SK-N-SH (cell line): ENCODE measurements at regions not wholly inside any gene's neighbourhood (a gene's known extent, or its start where the extent isn't known, plus 50 kb on each side); places are given as distances from the start of the nearest gene placed in this dataset.

ENCODE experiments used
- CTCF ChIA-PET: fragments of 300-600, 350-600 bp; formaldehyde crosslinking; extraction: SDS; loops from one replicate; lab custom pipeline; 2021; lab: Yijun Ruan, JAX
- POLR2A ChIA-PET: fragments of 350-600 bp; sonication (Branson Sonifier 250); formaldehyde crosslinking; extraction: SDS; loops from one replicate; lab custom pipeline; 2020; ENCODE audit warnings: antibody characterized with exemption, inconsistent platforms; lab: Yijun Ruan, JAX
- DNase-seq: peaks from one replicate; pipeline ENCODE4 v3.0.0; 2012
- H2AFZ ChIP-seq: fragments of 200-600 bp; sonication (generic); 2 replicates; pipeline ENCODE4 v1.8.1; 2016; ENCODE audit warnings: antibody characterized with exemption, mild to moderate bottlenecking, low read depth
- H3F3A ChIP-seq: fragments of 200-600 bp; sonication (generic); replicated peaks from 2 replicates; pipeline ENCODE3; 2016; ENCODE audit warnings: antibody characterized with exemption, mild to moderate bottlenecking; ENCODE audit not compliant: insufficient read depth
- H3K27ac ChIP-seq, 2 experiments: fragments of 200-500 bp in 1 of 2; fragments of 200-600 bp in 1 of 2; sonication (Bioruptor generic) in 1 of 2; sonication (generic), shearing (Covaris generic) in 1 of 2; 2 replicates each; pipeline versions ENCODE4 v1.5.1 to v1.6.1; 2014 to 2016; ENCODE audit warnings: low read depth in 2 of 2, inconsistent platforms in 1 of 2, low read length in 1 of 2, mild to moderate bottlenecking in 1 of 2, mixed read lengths in 1 of 2
- H3K27me3 ChIP-seq: fragments of 200-600 bp; sonication (generic), shearing (Covaris generic); 2 replicates; pipeline ENCODE4 v1.6.1; 2016; ENCODE audit warnings: mixed run types; ENCODE audit not compliant: insufficient read depth
- H3K36me3 ChIP-seq, 2 experiments: fragments of 200-500 bp in 1 of 2; fragments of 200-600 bp in 1 of 2; sonication (Bioruptor generic) in 1 of 2; sonication (generic) in 1 of 2; replicated peaks in 1 of 2; 2 replicates each; pipeline versions ENCODE3 to v1.5.1; 2014 to 2016; ENCODE audit warnings: low read length in 1 of 2, mild to moderate bottlenecking in 1 of 2; ENCODE audit not compliant: insufficient read depth in 2 of 2, control insufficient read depth in 1 of 2
- H3K4me1 ChIP-seq, 2 experiments: fragments of 200-500 bp in 1 of 2; fragments of 200-600 bp in 1 of 2; sonication (Bioruptor generic) in 1 of 2; sonication (generic), shearing (Covaris generic) in 1 of 2; 2 replicates each; pipeline versions ENCODE4 v1.5.1 to v1.6.1; 2014 to 2016; ENCODE audit warnings: low read depth in 1 of 2, low read length in 1 of 2, mixed run types in 1 of 2; ENCODE audit not compliant: insufficient read depth in 2 of 2, control insufficient read depth in 1 of 2
- H3K4me2 ChIP-seq: fragments of 200-600 bp; sonication (generic), shearing (Covaris generic); 2 replicates; pipeline ENCODE4 v1.6.1; 2017; ENCODE audit warnings: mixed run types
- H3K4me3 ChIP-seq, 2 experiments: fragments of 200-500 bp in 1 of 2; fragments of 200-600 bp in 1 of 2; sonication (Bioruptor generic) in 1 of 2; sonication (generic), shearing (Covaris generic) in 1 of 2; 2 replicates each; pipeline versions ENCODE4 v1.5.1 to v1.8.1; 2014 to 2016; ENCODE audit warnings: low read depth in 2 of 2, inconsistent platforms in 1 of 2, low read length in 1 of 2, mild to moderate bottlenecking in 1 of 2, mixed read lengths in 1 of 2, moderate library complexity in 1 of 2
- H3K79me2 ChIP-seq: fragments of 200-600 bp; sonication (generic); 2 replicates; pipeline ENCODE4 v1.8.1; 2017; ENCODE audit warnings: mild to moderate bottlenecking; ENCODE audit not compliant: insufficient read depth
- H3K9ac ChIP-seq: fragments of 200-600 bp; sonication (generic); 2 replicates; pipeline ENCODE4 v1.6.1; 2017; ENCODE audit warnings: mixed run types
- H3K9me2 ChIP-seq: fragments of 200-600 bp; sonication (generic); 2 replicates; pipeline ENCODE4 v1.6.1; 2017; ENCODE audit warnings: mixed run types
- H3K9me3 ChIP-seq: fragments of 200-600 bp; sonication (generic); 2 replicates; pipeline ENCODE4 v1.6.1; 2017; ENCODE audit warnings: mixed run types, mild to moderate bottlenecking, moderate library complexity
- H4K20me1 ChIP-seq: fragments of 200-600 bp; sonication (generic); 2 replicates; pipeline ENCODE4 v1.6.1; 2017; ENCODE audit warnings: mild to moderate bottlenecking, mixed run types; ENCODE audit not compliant: insufficient read depth
- CHD2 ChIP-seq: fragments of 150-350 bp; IDR thresholded peaks from 2 replicates; pipeline ENCODE4 v1.6.1; 2018; ENCODE audit warnings: low read length; ENCODE audit not compliant: partially characterized antibody
- CTCF ChIP-seq: fragments of 200-600 bp; sonication (generic); IDR thresholded peaks from 2 replicates; pipeline ENCODE4 v1.6.1; 2017; ENCODE audit warnings: antibody characterized with exemption, mild to moderate bottlenecking, moderate library complexity
- FOSL2 ChIP-seq: IDR thresholded peaks from 2 replicates; pipeline ENCODE4 v1.4.0; 2012; ENCODE audit warnings: low read depth, mild to moderate bottlenecking, moderate library complexity, borderline replicate concordance
- FOXJ3 ChIP-seq: sonication (generic); formaldehyde crosslinking; IDR thresholded peaks from 2 replicates; pipeline ENCODE4 v1.5.1; 2020; ENCODE audit warnings: mild to moderate bottlenecking, missing genetic modification reagents
- FOXM1 ChIP-seq: IDR thresholded peaks from 2 replicates; pipeline ENCODE4 v1.4.0; 2012; ENCODE audit warnings: low read depth, mild to moderate bottlenecking
- GABPA ChIP-seq: IDR thresholded peaks from 2 replicates; pipeline ENCODE4 v1.4.0; 2012; ENCODE audit warnings: low read depth, mild to moderate bottlenecking
- JUND ChIP-seq: IDR thresholded peaks from 2 replicates; pipeline ENCODE4 v1.4.0; 2012
- MEF2A ChIP-seq: IDR thresholded peaks from 2 replicates; pipeline ENCODE4 v1.4.0; 2012; ENCODE audit warnings: low read depth, borderline replicate concordance
- NFIC ChIP-seq: IDR thresholded peaks from 2 replicates; pipeline ENCODE4 v1.4.0; 2012; ENCODE audit warnings: borderline replicate concordance
- NRF1 ChIP-seq: IDR thresholded peaks from 2 replicates; pipeline ENCODE4 v1.6.1; 2012; ENCODE audit warnings: low read depth, mild to moderate bottlenecking, low read length
- POLR2AphosphoS5 ChIP-seq: IDR thresholded peaks from 2 replicates; pipeline ENCODE4 v1.6.1; 2012; ENCODE audit warnings: low read depth, low read length
- REST ChIP-seq: IDR thresholded peaks from 2 replicates; pipeline ENCODE4 v1.6.1; 2012; ENCODE audit warnings: mild to moderate bottlenecking, low read depth, low read length, moderate library complexity
- SIN3A ChIP-seq: IDR thresholded peaks from 2 replicates; pipeline ENCODE4 v1.6.1; 2012; ENCODE audit warnings: low read depth, mild to moderate bottlenecking, low read length, moderate library complexity, borderline replicate concordance
- TAF1 ChIP-seq: IDR thresholded peaks from 2 replicates; pipeline ENCODE4 v1.6.1; 2012; ENCODE audit warnings: low read depth, mild to moderate bottlenecking, low read length, moderate library complexity, borderline replicate concordance
- TEAD4 ChIP-seq: IDR thresholded peaks from 2 replicates; pipeline ENCODE4 v1.4.0; 2012; ENCODE audit warnings: mild to moderate bottlenecking, borderline replicate concordance; ENCODE audit not compliant: insufficient read depth
- USF1 ChIP-seq: IDR thresholded peaks from 2 replicates; pipeline ENCODE4 v1.4.0; 2012; ENCODE audit warnings: low read depth, borderline replicate concordance
- USF2 ChIP-seq: fragments of 150-350 bp; IDR thresholded peaks from 2 replicates; pipeline ENCODE4 v1.6.1; 2017; ENCODE audit warnings: antibody characterized with exemption, low read length, low read depth, borderline replicate concordance
- YY1 ChIP-seq: IDR thresholded peaks from 2 replicates; pipeline ENCODE4 v1.4.0; 2012; ENCODE audit warnings: low read depth, mild to moderate bottlenecking
- WGBS: methylation state at CpG from one replicate; pipeline ENCODE4 v1.1.6; 2017; ENCODE audit warnings: low lambda C conversion rate; 5-methylcytosine and 5-hydroxymethylcytosine counted together

- TF ChIP-seq REST (0 out of 2 replicates have a peak, but pooled peaks have one; percentile 24), GABPA (0 out of 2 replicates have a peak, but pooled peaks have one; percentile 13), JUND (peak; percentile 79; the same call in 1 of the 2 replicates), MEF2A (peak; percentile 33; the same call in 1 of the 2 replicates), SIN3A (peak; percentile 88; the same call in 1 of the 2 replicates), TEAD4 (peak; percentile 85)
Measured at GRCh38 chr6:121838842-121839241, 403.4 kb downstream of the GJA1 start (continued).

- Histone ChIP-seq H3K27me3 (no peaks in the 10 kb centered on the region), H3K4me1 (peaks cover 4 to 10% of the 10 kb centered on the region in 2 experiments; a peak in 1 of 4 replicates), H3K4me3 (no peak overlapping the region), H3K9me2 (no peaks in the 10 kb centered on the region), H4K20me1 (no peaks in the 10 kb centered on the region), H3F3A (no peaks in the 10 kb centered on the region), H3K27ac (no peak overlapping the region), H3K4me2 (no peak overlapping the region), H3K36me3 (no peaks in the 10 kb centered on the region), H3K9me3 (no peaks in the 10 kb centered on the region)
- ChIA-PET CTCF (interaction anchor here (1.2 to 3.3 kb wide), 2 partner anchors 9 to 410 kb away, joined by 4 to 16 read pairs; no protein-coding TSS in a partner anchor), POLR2A (no interaction called here)
- no peak for DNase-seq
- TF ChIP-seq CHD2, result no peak
- no peak for TF ChIP-seq USF2
- TF ChIP-seq FOXM1, result no peak
- TF ChIP-seq POLR2AphosphoS5, result no peak
- TF ChIP-seq REST, result no peak
- TF ChIP-seq YY1, result no peak
- TF ChIP-seq NFIC, result no peak
- TF ChIP-seq TAF1, result no peak
- TF ChIP-seq FOSL2, result no peak
- TF ChIP-seq FOXJ3 (CRISPR knock-in tag), result no peak
- no peak for TF ChIP-seq USF1
- TF ChIP-seq NRF1, result no peak
- no peak for TF ChIP-seq JUND
- no peak for TF ChIP-seq CTCF
- TF ChIP-seq, all 33 proteins: peak for 0
- Histone ChIP-seq H2AFZ (no peak overlapping the region), H3K79me2 (no peaks in the 10 kb centered on the region), H3K9ac (no peak overlapping the region)
- WGBS, result 59% methylated on average over 1 of the region's 1 CpG
Measured at GRCh38 chr6:121839896-121840295, 404.4 kb downstream of the GJA1 start.
